ENCODE measurements at regions not wholly inside any gene's neighbourhood (a gene's known extent, or its start where the extent isn't known, plus 50 kb on each side); places are given as distances from the start of the nearest gene placed in this dataset.
"Not testable (repeated sequence)": the region's sequence is repeated elsewhere in the genome, so short reads cannot be mapped to it uniquely, and the experiment has no call there.

DNA sequence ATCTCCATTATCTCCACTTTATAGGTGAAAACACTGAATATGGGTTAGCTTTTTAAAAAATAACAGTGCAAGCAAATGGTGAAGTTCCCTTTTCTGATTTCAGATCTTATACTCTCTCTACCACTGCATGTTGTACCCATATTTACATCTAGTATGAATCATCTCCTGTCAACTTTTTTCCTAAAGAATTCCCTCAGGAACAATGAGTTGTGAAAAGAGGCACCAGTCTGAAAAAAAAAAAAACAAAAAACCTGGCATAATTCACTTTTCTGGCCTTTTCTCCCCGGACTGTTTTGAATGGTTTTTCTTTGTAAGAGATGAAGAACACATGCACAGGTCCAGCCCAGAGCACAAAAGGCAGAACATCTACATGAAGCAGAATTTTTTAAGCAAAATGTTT lies 596.0 kb downstream of the COL12A1 start:
- no peak for TF ChIP-seq JUND (IDR thresholded peaks at IDR 0.05; ENCODE audit: low read depth)
- in situ Hi-C loops (cut with HindIII; ENCODE audit: low pct_unique_long_range_greater_than_20kb, low sequenced_read_pairs) = no loop called here
- no peak for DNase-seq (ENCODE audit: low read depth in 1 of 2, low spot score in 1 of 2)

DNA sequence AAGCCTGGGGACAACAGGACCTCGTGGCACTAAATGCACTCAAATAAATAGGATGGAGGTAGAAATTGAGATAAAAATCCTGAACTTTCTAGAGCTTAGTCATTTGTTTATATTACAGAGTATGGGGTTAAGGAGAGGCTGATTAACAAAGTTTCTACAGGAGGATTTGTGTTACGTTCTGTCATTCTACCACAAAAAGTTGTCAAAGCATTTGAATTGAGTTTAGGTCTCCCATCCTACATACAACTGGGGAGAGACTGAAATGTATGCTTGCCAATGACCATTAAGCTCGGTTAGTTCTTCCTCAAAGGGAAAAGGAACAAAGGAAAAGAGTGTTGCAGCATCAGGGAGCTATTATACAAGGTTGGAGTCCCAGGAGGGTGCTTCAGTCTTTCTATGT lies 597.9 kb downstream of the COL12A1 start:
- in situ Hi-C loops (cut with HindIII; ENCODE audit: low pct_unique_long_range_greater_than_20kb, low sequenced_read_pairs) = no loop called here
- no peak for DNase-seq (ENCODE audit: low read depth in 1 of 2, low spot score in 1 of 2)
- TF ChIP-seq JUND (IDR thresholded peaks at IDR 0.05; ENCODE audit: low read depth) = no peak

DNA sequence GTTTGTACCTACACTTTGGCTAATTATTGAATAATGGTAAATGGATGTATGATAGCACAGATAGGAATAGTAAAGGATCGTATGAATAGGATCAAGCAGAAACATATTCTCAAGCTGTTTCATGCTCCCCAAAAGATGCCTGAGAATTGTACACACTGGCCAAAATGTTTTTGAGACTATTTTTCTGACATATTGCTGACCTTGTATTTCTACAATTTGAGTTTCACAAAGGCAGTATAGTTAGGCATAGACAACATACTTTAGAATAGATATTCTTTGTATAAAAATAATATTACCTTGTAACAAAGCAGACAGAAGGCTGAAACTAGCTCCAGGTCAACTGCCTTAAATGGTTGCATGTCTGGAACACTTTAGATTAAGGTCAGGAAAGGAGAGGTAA lies 598.4 kb downstream of the COL12A1 start:
- no peak for DNase-seq (ENCODE audit: low read depth in 1 of 2, low spot score in 1 of 2)
- no peak for TF ChIP-seq JUND (IDR thresholded peaks at IDR 0.05; ENCODE audit: low read depth)
- in situ Hi-C loops (cut with HindIII; ENCODE audit: low pct_unique_long_range_greater_than_20kb, low sequenced_read_pairs) = no loop called here

DNA sequence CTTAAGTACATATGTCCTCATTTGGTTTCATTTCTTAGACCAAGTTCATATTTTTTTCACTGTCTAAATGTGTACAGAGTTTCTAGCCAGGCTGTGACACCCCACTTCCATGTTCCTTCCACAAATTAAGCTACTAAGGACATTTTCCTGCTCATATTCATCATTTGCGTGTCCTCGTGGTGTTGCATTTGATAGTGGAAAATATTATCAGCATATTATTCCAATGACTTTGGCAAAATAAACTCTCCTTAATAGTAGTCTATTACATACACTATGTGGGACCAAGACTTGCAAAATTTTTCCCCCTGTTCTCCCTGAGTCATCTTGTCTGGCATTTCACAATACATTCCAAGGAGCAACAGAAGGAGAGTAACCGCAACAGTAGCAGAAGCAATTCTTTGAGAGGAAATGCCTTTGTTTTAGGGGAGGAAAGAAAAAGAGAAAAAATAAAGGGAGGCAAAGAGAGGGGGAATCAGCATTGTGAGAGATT lies 599.2 kb downstream of the COL12A1 start:
- DNase-seq (ENCODE audit: low read depth in 1 of 2, low spot score in 1 of 2) = no peak
- in situ Hi-C loops (cut with HindIII; ENCODE audit: low pct_unique_long_range_greater_than_20kb, low sequenced_read_pairs) = no loop called here
- no peak for TF ChIP-seq JUND (IDR thresholded peaks at IDR 0.05; ENCODE audit: low read depth)

DNA sequence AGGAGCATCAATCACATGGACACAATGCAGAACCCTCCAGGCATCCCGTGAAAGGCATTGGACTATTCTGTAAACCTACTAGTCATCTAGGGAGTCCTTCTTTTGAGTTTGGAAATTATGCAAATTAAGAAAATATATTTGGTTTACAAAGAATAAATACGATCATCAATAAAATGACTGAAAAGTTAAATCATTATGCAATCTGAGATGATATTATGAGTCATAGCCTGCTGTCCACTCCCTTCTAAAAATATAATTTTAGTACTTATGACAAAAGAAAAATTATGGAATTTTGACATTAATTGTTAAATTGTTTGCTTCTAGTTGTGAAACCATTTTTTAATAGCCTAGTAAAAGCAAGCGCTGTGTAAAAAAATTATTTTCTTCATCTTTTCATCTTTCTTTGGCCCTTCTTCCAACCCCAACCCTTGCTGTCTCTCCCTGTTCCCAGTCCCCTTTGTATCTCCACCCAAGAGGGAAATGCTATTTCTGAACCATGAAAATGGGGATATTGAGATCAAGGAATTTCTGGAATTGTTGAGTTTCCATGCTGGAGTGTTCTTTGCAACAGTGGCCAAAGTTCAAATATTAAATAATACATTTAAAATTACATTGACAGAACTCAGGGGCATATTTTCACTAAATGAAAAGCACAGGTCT lies 599.8 kb downstream of the COL12A1 start:
- no peak for TF ChIP-seq JUND (IDR thresholded peaks at IDR 0.05; ENCODE audit: low read depth)
- in situ Hi-C loops (cut with HindIII; ENCODE audit: low pct_unique_long_range_greater_than_20kb, low sequenced_read_pairs) = no loop called here
- no peak for DNase-seq (ENCODE audit: low read depth in 1 of 2, low spot score in 1 of 2)

DNA sequence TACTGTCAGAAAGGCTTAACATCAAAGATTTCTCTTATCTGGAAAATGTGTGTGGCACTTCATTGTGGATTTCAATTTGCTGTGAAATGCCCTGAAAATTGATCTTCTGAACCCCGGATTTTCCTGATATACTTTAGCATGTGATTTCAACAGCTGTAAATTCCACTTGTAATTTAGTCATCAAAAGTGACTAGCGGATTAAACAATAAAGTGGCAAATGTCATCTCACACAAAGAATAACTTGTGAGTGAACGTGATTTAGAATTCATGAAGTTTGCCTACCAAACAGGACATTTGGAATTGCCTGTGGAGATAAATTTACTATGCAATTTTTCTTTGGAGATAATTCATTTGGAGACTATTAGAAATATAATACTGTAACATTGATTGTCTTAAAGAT lies 601.6 kb downstream of the COL12A1 start:
- no peak for TF ChIP-seq JUND (IDR thresholded peaks at IDR 0.05; ENCODE audit: low read depth)
- DNase-seq (ENCODE audit: low read depth in 1 of 2, low spot score in 1 of 2) = no peak
- in situ Hi-C loops (cut with HindIII; ENCODE audit: low pct_unique_long_range_greater_than_20kb, low sequenced_read_pairs) = no loop called here

DNA sequence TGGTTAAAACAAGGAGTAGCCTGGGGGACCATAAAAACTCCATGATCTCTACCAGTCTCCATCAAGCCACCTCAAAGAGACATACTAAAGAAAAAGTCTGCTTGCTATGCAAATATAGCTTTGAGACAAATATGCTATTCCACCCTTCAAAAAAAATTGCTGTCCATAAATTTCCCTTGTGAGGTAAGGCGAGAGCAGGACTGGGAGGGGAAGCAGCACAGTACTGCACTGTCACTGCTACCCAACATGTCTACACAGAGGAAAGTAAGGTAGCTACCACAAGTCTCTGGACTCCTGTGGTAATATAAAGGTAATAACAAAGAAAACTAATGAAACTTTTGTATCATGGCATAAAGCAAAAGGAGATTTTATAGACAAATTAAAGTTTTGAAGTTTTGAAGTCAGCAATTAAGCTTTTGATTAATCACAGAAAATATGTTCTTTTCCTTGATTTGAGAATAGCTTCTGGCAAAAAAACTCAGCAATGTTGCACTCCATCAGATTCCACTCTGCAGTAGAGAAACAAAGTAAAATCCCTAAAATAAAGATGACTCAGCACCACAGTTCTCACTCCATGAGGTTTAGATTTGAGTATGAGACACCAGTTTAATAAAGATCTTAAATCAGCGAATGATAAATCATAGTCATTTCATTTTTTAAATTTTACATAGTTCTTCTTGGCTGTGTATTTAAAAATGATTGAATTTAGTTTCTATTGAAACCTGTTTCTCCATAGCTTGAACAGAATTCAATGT lies 602.4 kb downstream of the COL12A1 start:
- in situ Hi-C loops (cut with HindIII; ENCODE audit: low pct_unique_long_range_greater_than_20kb, low sequenced_read_pairs) = no loop called here
- TF ChIP-seq JUND (IDR thresholded peaks at IDR 0.05; ENCODE audit: low read depth) = no peak

DNA sequence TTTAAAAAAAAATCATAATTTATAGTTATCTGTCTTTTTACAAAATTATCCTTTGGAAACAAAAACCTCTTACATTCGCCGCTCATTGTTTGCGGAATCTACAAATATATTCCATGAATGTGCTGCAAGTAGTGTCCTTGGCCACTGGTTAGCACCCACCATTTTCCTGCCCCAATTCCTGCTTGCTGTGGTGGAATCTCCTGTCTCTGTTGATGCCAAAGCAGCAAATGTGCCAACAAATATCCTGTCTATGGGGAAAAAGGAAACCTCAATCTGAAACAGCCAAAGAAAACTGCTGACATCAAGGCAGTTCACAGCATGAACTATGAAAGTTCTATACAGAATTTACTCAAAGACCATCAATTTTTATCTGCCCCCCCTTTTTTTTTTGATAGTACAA lies 603.6 kb downstream of the COL12A1 start:
- in situ Hi-C loops (cut with HindIII; ENCODE audit: low pct_unique_long_range_greater_than_20kb, low sequenced_read_pairs) = no loop called here
- DNase-seq (ENCODE audit: low read depth in 1 of 2, low spot score in 1 of 2) = no peak
- TF ChIP-seq JUND (IDR thresholded peaks at IDR 0.05; ENCODE audit: low read depth) = no peak

More for the DNA sequence above, 602.4 kb downstream of the COL12A1 start:
- no peak for DNase-seq (ENCODE audit: low read depth in 1 of 2, low spot score in 1 of 2)

DNA sequence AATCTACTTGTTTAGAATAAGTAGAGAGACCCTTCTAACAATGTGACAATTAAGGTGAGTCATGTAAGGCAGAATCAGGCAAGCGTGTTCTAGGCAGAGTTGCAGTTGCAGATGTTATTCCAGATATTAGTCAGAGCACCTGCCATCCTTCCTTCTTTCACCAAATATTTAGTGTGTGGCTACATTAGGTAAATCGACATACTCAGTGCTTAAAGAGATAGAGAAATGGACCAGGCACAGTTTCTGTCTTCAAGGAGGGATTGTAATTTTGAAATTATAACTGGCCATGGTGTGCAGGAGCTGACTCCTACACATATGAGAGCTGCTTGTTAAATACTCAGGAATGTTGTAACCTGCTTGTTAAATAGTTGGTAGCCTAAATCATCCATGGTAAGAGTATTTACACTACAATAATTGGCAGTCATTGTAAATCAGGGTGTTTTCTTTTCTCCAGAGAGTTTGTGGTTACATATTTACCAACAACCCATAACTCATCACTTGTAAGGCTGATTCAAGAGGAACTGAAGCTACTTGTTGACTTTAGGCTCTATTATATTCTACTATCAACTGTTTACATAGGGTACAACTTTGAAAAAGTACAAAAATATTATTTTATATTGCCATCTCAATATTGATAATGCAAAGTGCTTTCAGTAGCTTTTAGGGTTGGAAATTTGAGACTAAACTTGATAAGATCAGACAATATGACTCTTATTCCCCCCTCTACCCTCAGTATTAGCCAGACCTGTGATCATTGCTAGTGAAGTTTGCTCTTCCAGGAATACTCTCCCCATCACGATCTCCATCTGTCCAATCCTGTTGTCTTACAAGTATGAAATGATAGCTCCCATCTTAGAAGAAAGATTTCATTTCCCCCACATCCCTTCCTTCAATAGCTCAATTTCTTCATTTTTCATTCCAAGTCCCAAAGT lies 607.1 kb downstream of the COL12A1 start:
- in situ Hi-C loops (cut with HindIII; ENCODE audit: low pct_unique_long_range_greater_than_20kb, low sequenced_read_pairs) = no loop called here
- peak; percentile 14; the same call in 1 of the 2 replicates for TF ChIP-seq JUND (IDR thresholded peaks at IDR 0.05; ENCODE audit: low read depth)
- DNase-seq (ENCODE audit: low read depth in 1 of 2, low spot score in 1 of 2) = peak; percentile 8 to 63

DNA sequence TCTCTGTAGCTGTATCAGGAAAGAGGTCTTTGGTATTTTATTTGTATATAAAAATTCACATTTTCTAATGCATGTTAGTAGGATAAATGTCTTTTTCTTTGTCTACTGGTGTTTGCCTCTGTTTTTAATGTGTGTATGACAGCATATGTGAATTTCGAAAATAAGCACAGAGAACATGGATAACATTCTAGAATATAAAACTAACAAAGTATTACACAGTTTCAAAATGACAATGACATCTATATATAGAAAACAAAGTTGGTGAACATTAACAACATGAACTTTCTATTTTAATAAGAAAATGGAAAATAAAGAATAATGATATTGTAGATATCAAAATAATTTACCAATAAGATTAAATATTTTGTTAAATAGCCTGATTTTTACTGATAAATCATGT lies 608.0 kb downstream of the COL12A1 start:
- TF ChIP-seq JUND (IDR thresholded peaks at IDR 0.05; ENCODE audit: low read depth) = no peak
- in situ Hi-C loops (cut with HindIII; ENCODE audit: low pct_unique_long_range_greater_than_20kb, low sequenced_read_pairs) = no loop called here
- DNase-seq (ENCODE audit: low read depth in 1 of 2, low spot score in 1 of 2) = no peak

DNA sequence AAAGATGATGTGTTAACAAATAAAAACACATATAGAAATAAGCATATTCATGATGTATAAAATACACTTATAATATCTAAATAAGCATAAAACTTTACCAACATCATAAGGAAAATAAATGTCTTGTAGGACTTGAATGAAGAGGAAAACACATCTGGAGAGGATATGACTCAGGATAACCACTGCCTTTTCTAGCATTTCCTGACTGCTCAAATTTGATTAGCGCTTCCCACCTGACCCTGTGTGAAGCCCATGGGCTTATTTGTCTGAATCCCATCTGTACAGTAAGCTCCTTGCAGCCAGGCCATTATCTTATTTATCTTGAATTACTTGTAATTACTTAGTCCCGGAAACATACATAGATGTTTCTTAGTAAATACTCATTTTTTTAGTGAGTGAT lies 608.6 kb downstream of the COL12A1 start:
- in situ Hi-C loops (cut with HindIII; ENCODE audit: low pct_unique_long_range_greater_than_20kb, low sequenced_read_pairs) = no loop called here
- no peak for DNase-seq (ENCODE audit: low read depth in 1 of 2, low spot score in 1 of 2)
- TF ChIP-seq JUND (IDR thresholded peaks at IDR 0.05; ENCODE audit: low read depth) = no peak

DNA sequence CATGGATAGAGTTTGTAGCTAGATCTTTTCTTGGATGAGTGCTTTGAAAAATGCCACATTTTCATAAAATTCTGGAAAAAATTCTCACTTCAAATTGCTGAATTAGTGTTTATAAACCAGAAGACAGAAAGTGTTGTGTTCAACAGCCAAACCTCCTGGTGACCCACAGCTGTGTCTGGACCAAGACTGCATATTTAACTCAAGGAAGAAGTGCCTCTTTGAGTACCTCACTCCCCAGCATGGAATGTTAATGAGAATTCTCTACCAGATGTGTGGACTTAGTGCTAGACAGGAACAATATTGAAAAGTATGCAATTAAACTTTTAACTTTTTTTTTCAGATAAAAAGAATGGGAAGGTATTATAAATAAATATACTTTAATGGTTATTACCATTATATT lies 609.3 kb downstream of the COL12A1 start:
- in situ Hi-C loops (cut with HindIII; ENCODE audit: low pct_unique_long_range_greater_than_20kb, low sequenced_read_pairs) = no loop called here
- TF ChIP-seq JUND (IDR thresholded peaks at IDR 0.05; ENCODE audit: low read depth) = no peak
- DNase-seq (ENCODE audit: low read depth in 1 of 2, low spot score in 1 of 2) = no peak

DNA sequence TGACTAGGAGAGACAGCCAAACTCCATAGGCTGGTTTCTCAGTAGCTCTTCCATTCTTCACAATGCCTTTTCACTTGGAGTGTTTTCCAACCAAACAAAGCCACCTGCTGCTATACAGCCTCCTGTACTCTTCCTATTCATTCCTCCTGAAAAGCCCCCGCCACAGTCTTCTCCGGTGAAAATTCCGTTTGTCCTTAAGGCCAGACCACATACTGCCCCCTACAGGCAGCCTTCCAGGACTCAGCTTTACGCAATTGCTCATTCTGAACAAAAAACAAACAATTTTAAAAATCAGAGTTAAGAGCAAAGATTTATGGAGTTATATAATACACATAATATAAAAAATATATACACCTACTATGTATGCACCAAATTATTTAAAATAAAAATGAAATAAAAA lies 611.5 kb downstream of the COL12A1 start:
- DNase-seq (ENCODE audit: low read depth in 1 of 2, low spot score in 1 of 2); in situ Hi-C loops (cut with HindIII; ENCODE audit: low pct_unique_long_range_greater_than_20kb, low sequenced_read_pairs): not testable (repeated sequence)
